ENCODE measurements at regions not wholly inside any gene's neighbourhood (a gene's known extent, or its start where the extent isn't known, plus 50 kb on each side); places are given as distances from the start of the nearest gene placed in this dataset.

GRCh38 chr12:84198294-84198946, 714.2 kb downstream of the SLC6A15 start:
- Histone ChIP-seq H3K27ac (ENCODE audit: low read depth, low read length) (no peak overlapping the region), H3K9me3 (ENCODE audit: control insufficient read depth in 3 of 3, low read length in 3 of 3) (no peaks in the 10 kb centered on the region), H3K4me3 (ENCODE audit: low read length in 3 of 3) (no peak overlapping the region), H3K4me1 (ENCODE audit: control insufficient read depth in 3 of 3, insufficient read depth in 3 of 3, low read length in 3 of 3) (no peaks in the 10 kb centered on the region), H3K27me3 (ENCODE audit: control insufficient read depth in 3 of 3, insufficient read depth in 3 of 3, low read length in 3 of 3) (no peaks in the 10 kb centered on the region), H3K9ac (ENCODE audit: low read depth in 1 of 3, low read length in 3 of 3) (no peak overlapping the region), H3K36me3 (ENCODE audit: control insufficient read depth in 3 of 3, insufficient read depth in 3 of 3, low read length in 3 of 3) (no peaks in the 10 kb centered on the region)

DNA sequence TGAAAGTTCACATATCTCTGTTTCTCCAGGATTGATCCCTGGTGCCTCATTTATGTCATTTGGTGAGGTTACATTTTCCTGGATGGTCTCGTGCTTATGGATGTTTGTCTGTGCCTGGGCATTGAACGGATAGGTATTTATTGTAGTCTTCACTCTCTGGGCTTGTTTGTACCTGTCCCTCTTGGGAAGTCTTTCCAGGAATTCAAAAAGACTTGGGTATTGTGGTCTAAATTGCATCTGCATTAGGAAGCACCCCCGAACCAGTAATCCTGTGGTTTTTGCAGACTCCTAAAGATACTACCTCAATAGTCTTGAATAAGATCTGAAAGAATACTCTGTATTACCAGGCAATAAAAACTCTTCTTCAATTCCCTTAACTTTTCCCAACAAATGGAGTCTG, 720.8 kb downstream of the SLC6A15 start:
- Histone ChIP-seq H3K27ac (ENCODE audit: low read depth, low read length) (no peak overlapping the region), H3K27me3 (ENCODE audit: control insufficient read depth in 3 of 3, insufficient read depth in 3 of 3, low read length in 3 of 3) (no peaks in the 10 kb centered on the region), H3K36me3 (ENCODE audit: control insufficient read depth in 3 of 3, insufficient read depth in 3 of 3, low read length in 3 of 3) (no peaks in the 10 kb centered on the region), H3K4me1 (ENCODE audit: control insufficient read depth in 3 of 3, insufficient read depth in 3 of 3, low read length in 3 of 3) (no peaks in the 10 kb centered on the region), H3K9me3 (ENCODE audit: control insufficient read depth in 3 of 3, low read length in 3 of 3) (no peaks in the 10 kb centered on the region), H3K9ac (ENCODE audit: low read depth in 1 of 3, low read length in 3 of 3) (no peak overlapping the region), H3K4me3 (ENCODE audit: low read length in 3 of 3) (no peak overlapping the region)

GRCh38 chr12:84186433-84186832, 726.2 kb downstream of the SLC6A15 start:
- H3K4me1 ChIP-seq (ENCODE audit: control insufficient read depth in 3 of 3, insufficient read depth in 3 of 3, low read length in 3 of 3) = no peaks in the 10 kb centered on the region
- H3K4me3 ChIP-seq (ENCODE audit: low read length in 3 of 3) = no peak overlapping the region
- H3K36me3 ChIP-seq (ENCODE audit: control insufficient read depth in 3 of 3, insufficient read depth in 3 of 3, low read length in 3 of 3) = no peaks in the 10 kb centered on the region
- no peaks in the 10 kb centered on the region for H3K9me3 ChIP-seq (ENCODE audit: control insufficient read depth in 3 of 3, low read length in 3 of 3)
- no peak overlapping the region for H3K9ac ChIP-seq (ENCODE audit: low read depth in 1 of 3, low read length in 3 of 3)
- no peak overlapping the region for H3K27ac ChIP-seq (ENCODE audit: low read depth, low read length)
- no peaks in the 10 kb centered on the region for H3K27me3 ChIP-seq (ENCODE audit: control insufficient read depth in 3 of 3, insufficient read depth in 3 of 3, low read length in 3 of 3)

GRCh38 chr12:84183576-84183975, 729.0 kb downstream of the SLC6A15 start:
- Histone ChIP-seq H3K27ac (ENCODE audit: low read depth, low read length) (no peak overlapping the region), H3K27me3 (ENCODE audit: control insufficient read depth in 3 of 3, insufficient read depth in 3 of 3, low read length in 3 of 3) (no peaks in the 10 kb centered on the region), H3K4me3 (ENCODE audit: low read length in 3 of 3) (no peak overlapping the region), H3K4me1 (ENCODE audit: control insufficient read depth in 3 of 3, insufficient read depth in 3 of 3, low read length in 3 of 3) (no peaks in the 10 kb centered on the region), H3K36me3 (ENCODE audit: control insufficient read depth in 3 of 3, insufficient read depth in 3 of 3, low read length in 3 of 3) (no peaks in the 10 kb centered on the region), H3K9ac (ENCODE audit: low read depth in 1 of 3, low read length in 3 of 3) (no peak overlapping the region), H3K9me3 (ENCODE audit: control insufficient read depth in 3 of 3, low read length in 3 of 3) (no peaks in the 10 kb centered on the region)

GRCh38 chr12:84174115-84174514, 738.5 kb downstream of the SLC6A15 start:
- H3K27ac ChIP-seq (ENCODE audit: low read depth, low read length) = no peak overlapping the region
- H3K9ac ChIP-seq (ENCODE audit: low read depth in 1 of 3, low read length in 3 of 3) = no peak overlapping the region
- H3K36me3 ChIP-seq (ENCODE audit: control insufficient read depth in 3 of 3, insufficient read depth in 3 of 3, low read length in 3 of 3) = no peaks in the 10 kb centered on the region

DNA sequence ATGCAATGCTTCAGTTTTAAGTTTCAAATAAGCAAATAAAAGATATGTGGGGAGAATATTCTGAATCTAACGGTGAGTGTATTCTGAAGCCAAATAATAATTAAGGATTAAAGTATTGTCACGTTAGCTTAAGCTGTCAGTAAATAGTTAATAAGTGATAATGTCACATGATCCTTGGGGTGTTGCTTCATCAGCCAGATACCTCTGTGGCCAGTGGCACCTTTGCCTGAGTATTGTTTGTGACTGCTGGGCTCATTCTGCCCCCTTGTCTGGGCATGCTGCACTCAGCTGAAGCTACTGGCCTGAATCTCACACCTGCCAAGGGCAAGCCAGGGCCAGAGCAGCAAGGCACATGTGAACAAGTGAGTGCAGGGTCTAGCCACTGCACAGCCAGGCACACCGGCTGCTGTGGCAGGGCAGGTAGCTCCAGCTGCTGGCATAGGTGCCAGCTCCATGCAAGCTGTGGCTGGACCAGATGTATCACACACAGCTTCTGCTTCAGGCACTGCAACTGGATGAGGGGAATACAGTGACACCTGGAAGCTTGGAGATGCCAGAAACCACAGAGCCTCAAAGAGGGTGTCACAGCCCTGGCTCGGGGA, 739.7 kb downstream of the SLC6A15 start:
- Histone ChIP-seq H3K4me3 (ENCODE audit: low read length in 3 of 3) (no peak overlapping the region), H3K9me3 (ENCODE audit: control insufficient read depth in 3 of 3, low read length in 3 of 3) (no peaks in the 10 kb centered on the region), H3K27ac (ENCODE audit: low read depth, low read length) (no peak overlapping the region), H3K36me3 (ENCODE audit: control insufficient read depth in 3 of 3, insufficient read depth in 3 of 3, low read length in 3 of 3) (no peaks in the 10 kb centered on the region), H3K9ac (ENCODE audit: low read depth in 1 of 3, low read length in 3 of 3) (no peak overlapping the region), H3K4me1 (ENCODE audit: control insufficient read depth in 3 of 3, insufficient read depth in 3 of 3, low read length in 3 of 3) (no peaks in the 10 kb centered on the region), H3K27me3 (ENCODE audit: control insufficient read depth in 3 of 3, insufficient read depth in 3 of 3, low read length in 3 of 3) (no peaks in the 10 kb centered on the region)

More at GRCh38 chr12:84174115-84174514, 738.5 kb downstream of the SLC6A15 start:
- Histone ChIP-seq H3K9me3 (ENCODE audit: control insufficient read depth in 3 of 3, low read length in 3 of 3) (no peaks in the 10 kb centered on the region), H3K4me3 (ENCODE audit: low read length in 3 of 3) (no peak overlapping the region), H3K4me1 (ENCODE audit: control insufficient read depth in 3 of 3, insufficient read depth in 3 of 3, low read length in 3 of 3) (no peaks in the 10 kb centered on the region), H3K27me3 (ENCODE audit: control insufficient read depth in 3 of 3, insufficient read depth in 3 of 3, low read length in 3 of 3) (no peaks in the 10 kb centered on the region)

- H3K27me3 ChIP-seq (ENCODE audit: control insufficient read depth in 3 of 3, insufficient read depth in 3 of 3, low read length in 3 of 3) = no peaks in the 10 kb centered on the region
- H3K27ac ChIP-seq (ENCODE audit: low read depth, low read length) = no peak overlapping the region
- H3K4me1 ChIP-seq (ENCODE audit: control insufficient read depth in 3 of 3, insufficient read depth in 3 of 3, low read length in 3 of 3) = no peaks in the 10 kb centered on the region
- H3K9ac ChIP-seq (ENCODE audit: low read depth in 1 of 3, low read length in 3 of 3) = no peak overlapping the region
- no peak overlapping the region for H3K4me3 ChIP-seq (ENCODE audit: low read length in 3 of 3)
- H3K9me3 ChIP-seq (ENCODE audit: control insufficient read depth in 3 of 3, low read length in 3 of 3) = no peaks in the 10 kb centered on the region
- H3K36me3 ChIP-seq (ENCODE audit: control insufficient read depth in 3 of 3, insufficient read depth in 3 of 3, low read length in 3 of 3) = no peaks in the 10 kb centered on the region
Observed at GRCh38 chr12:84166812-84167211, 745.8 kb downstream of the SLC6A15 start.

DNA sequence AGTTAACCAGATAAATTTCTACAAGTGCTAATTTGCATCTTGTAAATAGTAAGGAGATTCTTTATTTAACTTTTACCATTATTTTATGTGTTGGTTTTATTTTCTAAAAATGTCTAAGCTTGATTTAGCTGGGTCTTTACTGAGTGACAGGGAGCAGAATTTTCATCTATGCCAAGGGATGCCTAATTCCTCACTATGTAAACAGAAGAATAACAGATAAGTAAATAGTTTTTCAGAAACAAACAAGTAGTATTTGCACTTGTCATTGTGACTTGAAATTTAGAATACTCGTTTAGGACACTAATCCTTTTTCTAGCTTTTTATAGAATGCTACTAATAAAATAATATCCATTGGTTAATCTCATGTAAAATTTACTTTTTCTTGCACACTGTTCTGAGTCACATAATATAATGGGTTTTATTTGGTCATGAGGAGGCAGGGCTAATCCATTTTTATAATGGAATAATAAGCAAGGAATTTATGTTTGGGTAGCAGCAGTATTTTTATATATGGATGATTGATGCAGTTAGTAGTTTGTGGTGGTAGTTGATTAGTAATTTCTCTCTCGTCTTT, 746.5 kb downstream of the SLC6A15 start:
- Histone ChIP-seq H3K9me3 (ENCODE audit: control insufficient read depth in 3 of 3, low read length in 3 of 3) (no peaks in the 10 kb centered on the region), H3K27me3 (ENCODE audit: control insufficient read depth in 3 of 3, insufficient read depth in 3 of 3, low read length in 3 of 3) (no peaks in the 10 kb centered on the region), H3K9ac (ENCODE audit: low read depth in 1 of 3, low read length in 3 of 3) (no peak overlapping the region), H3K36me3 (ENCODE audit: control insufficient read depth in 3 of 3, insufficient read depth in 3 of 3, low read length in 3 of 3) (no peaks in the 10 kb centered on the region), H3K27ac (ENCODE audit: low read depth, low read length) (no peak overlapping the region), H3K4me1 (ENCODE audit: control insufficient read depth in 3 of 3, insufficient read depth in 3 of 3, low read length in 3 of 3) (no peaks in the 10 kb centered on the region), H3K4me3 (ENCODE audit: low read length in 3 of 3) (no peak overlapping the region)

DNA sequence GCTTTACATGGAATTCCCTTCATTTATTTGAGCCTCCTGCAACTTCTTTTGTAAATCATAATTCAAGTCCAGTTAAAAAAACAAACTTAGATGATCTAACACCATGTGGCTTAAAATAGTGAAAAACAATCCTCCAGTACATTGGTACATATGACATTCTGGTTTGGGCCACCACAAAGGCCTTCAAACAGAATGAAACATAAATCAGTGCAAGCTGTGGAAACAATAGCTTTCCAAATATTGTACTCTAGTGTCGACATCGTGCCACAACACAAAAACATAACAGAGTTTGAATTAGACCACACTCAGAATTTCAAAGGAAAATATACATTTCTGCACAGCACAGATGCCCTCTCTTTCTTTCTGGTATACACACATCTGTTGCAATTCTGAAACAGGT, 751.3 kb downstream of the SLC6A15 start:
- no peaks in the 10 kb centered on the region for H3K4me1 ChIP-seq (ENCODE audit: control insufficient read depth in 3 of 3, insufficient read depth in 3 of 3, low read length in 3 of 3)
- H3K27ac ChIP-seq (ENCODE audit: low read depth, low read length) = no peak overlapping the region
- no peak overlapping the region for H3K4me3 ChIP-seq (ENCODE audit: low read length in 3 of 3)
- no peaks in the 10 kb centered on the region for H3K36me3 ChIP-seq (ENCODE audit: control insufficient read depth in 3 of 3, insufficient read depth in 3 of 3, low read length in 3 of 3)
- H3K27me3 ChIP-seq (ENCODE audit: control insufficient read depth in 3 of 3, insufficient read depth in 3 of 3, low read length in 3 of 3) = no peaks in the 10 kb centered on the region
- H3K9me3 ChIP-seq (ENCODE audit: control insufficient read depth in 3 of 3, low read length in 3 of 3) = no peaks in the 10 kb centered on the region
- H3K9ac ChIP-seq (ENCODE audit: low read depth in 1 of 3, low read length in 3 of 3) = no peak overlapping the region

- Histone ChIP-seq H3K27me3 (ENCODE audit: control insufficient read depth in 3 of 3, insufficient read depth in 3 of 3, low read length in 3 of 3) (no peaks in the 10 kb centered on the region), H3K27ac (ENCODE audit: low read depth, low read length) (no peak overlapping the region), H3K4me3 (ENCODE audit: low read length in 3 of 3) (no peak overlapping the region), H3K4me1 (ENCODE audit: control insufficient read depth in 3 of 3, insufficient read depth in 3 of 3, low read length in 3 of 3) (no peaks in the 10 kb centered on the region), H3K9me3 (ENCODE audit: control insufficient read depth in 3 of 3, low read length in 3 of 3) (no peaks in the 10 kb centered on the region), H3K36me3 (ENCODE audit: control insufficient read depth in 3 of 3, insufficient read depth in 3 of 3, low read length in 3 of 3) (no peaks in the 10 kb centered on the region), H3K9ac (ENCODE audit: low read depth in 1 of 3, low read length in 3 of 3) (no peak overlapping the region)
Observed at GRCh38 chr12:84159260-84159659, 753.3 kb downstream of the SLC6A15 start.
